ENCODE measurements at regions not wholly inside any gene's neighbourhood (a gene's known extent, or its start where the extent isn't known, plus 50 kb on each side); places are given as distances from the start of the nearest gene placed in this dataset.

DNA sequence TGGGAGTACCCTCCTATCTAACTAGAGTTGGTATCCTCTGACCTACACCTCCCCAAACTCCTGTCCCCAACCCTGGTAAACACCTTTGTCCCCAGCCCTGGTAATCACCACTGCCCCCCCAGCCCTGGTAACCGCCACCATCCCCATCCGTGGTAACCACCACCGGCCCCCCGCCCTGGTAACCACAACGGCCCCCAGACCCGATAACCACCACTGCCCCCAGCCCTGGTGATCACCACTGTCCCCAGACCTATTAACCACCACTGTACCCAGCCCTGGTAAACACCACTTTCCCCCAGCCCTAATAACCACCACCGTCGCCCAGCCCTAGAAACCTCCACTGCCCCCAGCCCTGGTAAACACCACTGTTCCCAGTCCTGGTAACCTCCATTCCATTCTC lies 820.2 kb upstream of the SALL3 start:
- TF ChIP-seq, protein P1, sequence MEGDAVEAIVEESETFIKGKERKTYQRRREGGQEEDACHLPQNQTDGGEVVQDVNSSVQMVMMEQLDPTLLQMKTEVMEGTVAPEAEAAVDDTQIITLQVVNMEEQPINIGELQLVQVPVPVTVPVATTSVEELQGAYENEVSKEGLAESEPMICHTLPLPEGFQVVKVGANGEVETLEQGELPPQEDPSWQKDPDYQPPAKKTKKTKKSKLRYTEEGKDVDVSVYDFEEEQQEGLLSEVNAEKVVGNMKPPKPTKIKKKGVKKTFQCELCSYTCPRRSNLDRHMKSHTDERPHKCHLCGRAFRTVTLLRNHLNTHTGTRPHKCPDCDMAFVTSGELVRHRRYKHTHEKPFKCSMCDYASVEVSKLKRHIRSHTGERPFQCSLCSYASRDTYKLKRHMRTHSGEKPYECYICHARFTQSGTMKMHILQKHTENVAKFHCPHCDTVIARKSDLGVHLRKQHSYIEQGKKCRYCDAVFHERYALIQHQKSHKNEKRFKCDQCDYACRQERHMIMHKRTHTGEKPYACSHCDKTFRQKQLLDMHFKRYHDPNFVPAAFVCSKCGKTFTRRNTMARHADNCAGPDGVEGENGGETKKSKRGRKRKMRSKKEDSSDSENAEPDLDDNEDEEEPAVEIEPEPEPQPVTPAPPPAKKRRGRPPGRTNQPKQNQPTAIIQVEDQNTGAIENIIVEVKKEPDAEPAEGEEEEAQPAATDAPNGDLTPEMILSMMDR (IDR thresholded peaks at IDR 0.05): no peak
- no peak for TF ChIP-seq POLR2A (IDR thresholded peaks at IDR 0.05)
